OCI-LY7 (cell line): ENCODE measurements at regions not wholly inside any gene's neighbourhood (a gene's known extent, or its start where the extent isn't known, plus 50 kb on each side); places are given as distances from the start of the nearest gene placed in this dataset.

ENCODE experiments used
- EZH2phosphoT487 ChIP-seq: fragments of 200-600 bp; sonication (generic); IDR thresholded peaks from 2 replicates; pipeline ENCODE4 v1.6.1; 2018; ENCODE audit warnings: low read depth, borderline replicate concordance, mild to moderate bottlenecking, mixed run types, antibody characterized with exemption, low read length, moderate library complexity, mixed read lengths
- TF ChIP-seq, protein P1 (sequence below): fragments of 200-600 bp; sonication (generic); conservative IDR thresholded peaks from 2 replicates; pipeline ENCODE4 v1.5.1; 2014; ENCODE audit warnings: mild to moderate bottlenecking, antibody characterized with exemption, low read length, moderate library complexity, mixed read lengths

DNA sequence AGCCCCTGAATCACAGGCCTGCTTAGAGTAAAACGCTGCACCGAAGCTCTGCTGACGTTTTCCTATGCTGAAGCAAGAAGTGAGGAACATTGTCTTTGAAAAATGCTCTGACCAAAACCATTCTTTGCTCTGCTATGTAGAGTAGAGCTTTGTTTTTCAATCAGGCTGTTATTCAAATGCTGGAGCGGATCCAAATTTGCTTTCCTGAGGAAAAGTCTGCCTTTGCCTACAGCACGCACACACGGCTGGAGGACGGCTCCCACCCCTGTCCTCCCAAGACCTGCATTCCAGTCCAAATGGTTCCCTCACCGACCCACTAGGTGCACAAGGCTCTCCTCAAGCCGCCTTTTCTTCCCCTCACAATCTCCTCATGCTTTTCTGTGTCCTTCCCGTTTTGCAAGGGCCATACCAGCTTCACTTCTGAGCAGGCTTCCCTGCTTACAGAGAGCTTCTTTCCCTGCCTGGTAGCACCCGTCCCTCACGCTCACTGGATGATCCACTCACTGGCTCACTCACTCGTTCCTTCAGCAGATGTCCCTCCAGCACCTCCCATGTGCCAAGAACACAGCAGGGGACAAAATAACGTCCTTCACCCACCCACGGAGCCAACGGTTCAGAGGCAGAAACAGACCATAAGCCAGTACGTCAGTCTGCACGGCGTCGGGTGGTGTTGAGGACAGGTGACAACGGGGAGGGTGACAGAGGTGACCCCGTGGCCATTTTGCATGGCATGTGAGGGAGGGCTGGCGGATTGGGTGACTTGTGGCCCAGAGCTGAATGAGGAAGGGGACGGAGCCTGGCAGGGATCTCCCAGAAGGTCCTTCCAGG is 137.9 kb upstream of the NEDD9 start:
- TF ChIP-seq, protein P1, sequence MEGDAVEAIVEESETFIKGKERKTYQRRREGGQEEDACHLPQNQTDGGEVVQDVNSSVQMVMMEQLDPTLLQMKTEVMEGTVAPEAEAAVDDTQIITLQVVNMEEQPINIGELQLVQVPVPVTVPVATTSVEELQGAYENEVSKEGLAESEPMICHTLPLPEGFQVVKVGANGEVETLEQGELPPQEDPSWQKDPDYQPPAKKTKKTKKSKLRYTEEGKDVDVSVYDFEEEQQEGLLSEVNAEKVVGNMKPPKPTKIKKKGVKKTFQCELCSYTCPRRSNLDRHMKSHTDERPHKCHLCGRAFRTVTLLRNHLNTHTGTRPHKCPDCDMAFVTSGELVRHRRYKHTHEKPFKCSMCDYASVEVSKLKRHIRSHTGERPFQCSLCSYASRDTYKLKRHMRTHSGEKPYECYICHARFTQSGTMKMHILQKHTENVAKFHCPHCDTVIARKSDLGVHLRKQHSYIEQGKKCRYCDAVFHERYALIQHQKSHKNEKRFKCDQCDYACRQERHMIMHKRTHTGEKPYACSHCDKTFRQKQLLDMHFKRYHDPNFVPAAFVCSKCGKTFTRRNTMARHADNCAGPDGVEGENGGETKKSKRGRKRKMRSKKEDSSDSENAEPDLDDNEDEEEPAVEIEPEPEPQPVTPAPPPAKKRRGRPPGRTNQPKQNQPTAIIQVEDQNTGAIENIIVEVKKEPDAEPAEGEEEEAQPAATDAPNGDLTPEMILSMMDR = no peak
- TF ChIP-seq EZH2phosphoT487 = no peak
